Endothelial cell of umbilical vein (primary cell): ENCODE measurements at regions not wholly inside any gene's neighbourhood (a gene's known extent, or its start where the extent isn't known, plus 50 kb on each side); places are given as distances from the start of the nearest gene placed in this dataset.

Experiments
- BruUV-seq: library from RNA; stranded (reverse); fragments of 400-500 nt; replicated peaks from 2 replicates; lab custom pipeline; 2021; lab: Mats Ljungman, UMichigan
- CTCF ChIA-PET: fragments of 300-600, 350-600 bp; sonication (Branson Sonifier 250); formaldehyde crosslinking; loops from one replicate; lab custom pipeline; 2021; ENCODE audit warnings: antibody characterized with exemption, inconsistent platforms; lab: Charles Lee
- POLR2A ChIA-PET: fragments of 300-600, 350-600 bp; sonication (Branson Sonifier 250); formaldehyde crosslinking; loops from one replicate; lab custom pipeline; 2021; ENCODE audit warnings: antibody characterized with exemption, inconsistent platforms; lab: Charles Lee
- DNase-seq: peaks from one replicate; pipeline ENCODE4 v3.0.0-alpha.2; 2011; ENCODE audit warnings: low read depth, low spot score
- FAIRE-seq: peaks from 2 replicates; lab custom pipeline; 2011; peaks lifted over from hg19 to GRCh38; lab: Jason Lieb, UNC
- H2AFZ ChIP-seq: 2 replicates; pipeline ENCODE4 v1.6.0; 2012; ENCODE audit warnings: low read depth, low read length, control low read depth, inconsistent platforms
- H3K27ac ChIP-seq: 2 replicates; pipeline ENCODE4 v1.5.1; 2011; ENCODE audit warnings: low read depth, mild to moderate bottlenecking, control low read depth, low read length, moderate library complexity; ENCODE audit not compliant: insufficient read depth
- H3K27me3 ChIP-seq, 2 experiments: 2 replicates each; pipeline versions ENCODE4 v1.6.0 to v1.6.1; 2011; ENCODE audit warnings: low read length in 2 of 2, mixed read lengths in 1 of 2; ENCODE audit not compliant: control insufficient read depth in 2 of 2, insufficient read depth in 2 of 2
- H3K36me3 ChIP-seq, 2 experiments: 2 replicates in 1 of 2; 3 replicates in 1 of 2; pipeline ENCODE4 v1.5.1; 2011; ENCODE audit warnings: low read length in 2 of 2, mild to moderate bottlenecking in 1 of 2, moderate library complexity in 1 of 2; ENCODE audit not compliant: control insufficient read depth in 2 of 2, insufficient read depth in 2 of 2; ENCODE audit errors: extremely low read depth in 1 of 2
- H3K4me1 ChIP-seq: 3 replicates; pipeline ENCODE4 v1.5.1; 2011; ENCODE audit warnings: mild to moderate bottlenecking, low read length; ENCODE audit not compliant: control insufficient read depth, insufficient read depth; ENCODE audit errors: extremely low read depth
- H3K4me2 ChIP-seq: 2 replicates; pipeline ENCODE4 v1.6.1; 2011; ENCODE audit warnings: low read length, control low read depth, mixed read lengths; ENCODE audit not compliant: insufficient read depth
- H3K4me3 ChIP-seq, 3 experiments: fragments of 200-600 bp in 1 of 3; sonication (generic), shearing (Covaris generic) in 1 of 3; replicated peaks in 1 of 3; 2 replicates each; pipeline ENCODE4 v1.5.1; 2011 to 2016; ENCODE audit warnings: control low read depth in 3 of 3, low read length in 3 of 3, mild to moderate bottlenecking in 2 of 3, inconsistent platforms in 1 of 3, low read depth in 1 of 3, moderate library complexity in 1 of 3; ENCODE audit not compliant: insufficient read depth in 1 of 3
- H3K79me2 ChIP-seq: 2 replicates; pipeline ENCODE4 v1.6.0; 2012; ENCODE audit warnings: low read length, inconsistent platforms; ENCODE audit not compliant: control insufficient read depth, insufficient read depth
- H3K9ac ChIP-seq: replicated peaks from 2 replicates; pipeline ENCODE3; 2011; ENCODE audit warnings: low read length, control low read depth; ENCODE audit not compliant: insufficient read depth; ENCODE audit errors: extremely low read depth
- H3K9me1 ChIP-seq: replicated peaks from 3 replicates; pipeline ENCODE4 v1.6.0; 2011; ENCODE audit warnings: mild to moderate bottlenecking, low read length; ENCODE audit not compliant: control insufficient read depth, insufficient read depth; ENCODE audit errors: extremely low read depth
- H3K9me3 ChIP-seq: replicated peaks from 2 replicates; pipeline ENCODE4 v1.5.1; 2012; ENCODE audit warnings: low read length, inconsistent platforms; ENCODE audit not compliant: control insufficient read depth, insufficient read depth
- H4K20me1 ChIP-seq: replicated peaks from 2 replicates; pipeline ENCODE3; 2011; ENCODE audit warnings: mild to moderate bottlenecking, low read length; ENCODE audit not compliant: control insufficient read depth, insufficient read depth; ENCODE audit errors: extremely low read depth
- CTCF ChIP-seq, 2 donors: IDR thresholded peaks; 1 replicate in 1 of 2; 2 replicates in 1 of 2; pipeline ENCODE4 v1.5.1; 2011; ENCODE audit warnings: low read length in 2 of 2, mild to moderate bottlenecking in 2 of 2, moderate library complexity in 2 of 2, control low read depth in 1 of 2, inconsistent platforms in 1 of 2, low read depth in 1 of 2; ENCODE audit not compliant: insufficient read depth in 1 of 2; ENCODE audit errors: extremely low read depth in 1 of 2
- GATA2 ChIP-seq: IDR thresholded peaks from 2 replicates; pipeline ENCODE4 v1.7.0; 2011; ENCODE audit warnings: low read depth, mild to moderate bottlenecking, moderate library complexity, mixed read lengths, low read length; ENCODE audit not compliant: insufficient read length, insufficient read depth
- JUN ChIP-seq: IDR thresholded peaks from 2 replicates; pipeline ENCODE4 v1.6.1; 2011; ENCODE audit warnings: borderline replicate concordance, low read depth; ENCODE audit not compliant: insufficient read length, insufficient read depth
- MAX ChIP-seq: IDR thresholded peaks from 2 replicates; pipeline ENCODE4 v1.6.1; 2011; ENCODE audit not compliant: insufficient read depth, insufficient read length
- POLR2A ChIP-seq: IDR thresholded peaks from 2 replicates; pipeline ENCODE4 v1.6.1; 2012; ENCODE audit warnings: low read depth, mild to moderate bottlenecking, control low read depth, low read length
- POLR2AphosphoS5 ChIP-seq: IDR thresholded peaks from 2 replicates; pipeline ENCODE4 v1.6.1; 2012; ENCODE audit warnings: low read depth, mild to moderate bottlenecking, control low read depth, low read length, moderate library complexity; ENCODE audit not compliant: insufficient read depth
- dilution Hi-C: fragments of 300-500 bp; cut with MboI; formaldehyde crosslinking; loops from one replicate; pipeline ENCODE4 v1.15.0; 2019; ENCODE audit warnings: low sequenced_read_pairs; ENCODE audit not compliant: extremely low pct_ligation_motif_present
- intact Hi-C: fragments of 100-400 bp; cut with micrococcal nuclease; formaldehyde crosslinking; loops from one replicate; pipeline ENCODE4 v1.10.0; 2022

- POLR2A ChIA-PET, result no interaction called here
- no peak overlapping the region for H3K4me3 ChIP-seq
- dilution Hi-C loops (no loop called here), intact Hi-C loops (no loop called here)
- no peak overlapping the region for H3K27ac ChIP-seq
- TF ChIP-seq CTCF (IDR thresholded peaks at IDR 0.05; ENCODE audit: extremely low read depth in 1 of 2, insufficient read depth in 1 of 2, low read depth in 1 of 2, low read length in 2 of 2), result no peak
- TF ChIP-seq POLR2AphosphoS5, result no peak
- TF ChIP-seq GATA2, result no peak
- TF ChIP-seq MAX, result no peak
- no peak for TF ChIP-seq JUN
- no peak overlapping the region for H3K9ac ChIP-seq
- CTCF ChIA-PET, result no interaction called here
- FAIRE-seq, result no peak
- H3K4me2 ChIP-seq, result no peak overlapping the region
- H2AFZ ChIP-seq, result no peak overlapping the region
- H4K20me1 ChIP-seq, result no peaks in the 10 kb centered on the region
- H3K4me1 ChIP-seq, result no peaks in the 10 kb centered on the region
- no peaks in the 10 kb centered on the region for H3K9me1 ChIP-seq
- H3K27me3 ChIP-seq, result no peaks in the 10 kb centered on the region
- H3K79me2 ChIP-seq, result no peaks in the 10 kb centered on the region
- H3K36me3 ChIP-seq, result no peaks in the 10 kb centered on the region
- no peaks in the 10 kb centered on the region for H3K9me3 ChIP-seq
- no TSS peak for BruUV-seq
- no peak for DNase-seq
Measured at GRCh38 chr7:12056977-12057376, 154.1 kb upstream of the TMEM106B start.

- BruUV-seq, result no TSS peak
- DNase-seq (no peak), FAIRE-seq (no peak)
- CTCF ChIA-PET, result interaction anchor here (0.6 to 1.9 kb wide), 11 partner anchors 11 to 634 kb away, joined by 3 to 14 read pairs (median 3); no protein-coding TSS in a partner anchor
- no peak overlapping the region for H3K4me2 ChIP-seq
- H3K27ac ChIP-seq, result no peak overlapping the region
- H3K9me3 ChIP-seq, result no peaks in the 10 kb centered on the region
- H3K79me2 ChIP-seq, result no peaks in the 10 kb centered on the region
- no peaks in the 10 kb centered on the region for H3K36me3 ChIP-seq
- H4K20me1 ChIP-seq, result no peaks in the 10 kb centered on the region
- no peak overlapping the region for H3K9ac ChIP-seq
- H3K4me1 ChIP-seq, result no peaks in the 10 kb centered on the region
- POLR2A ChIA-PET, result no interaction called here
- H2AFZ ChIP-seq, result no peak overlapping the region
- no peak overlapping the region for H3K4me3 ChIP-seq
- H3K27me3 ChIP-seq, result no peaks in the 10 kb centered on the region
- dilution Hi-C loops, result no loop called here
- TF ChIP-seq POLR2A (no peak), CTCF (IDR thresholded peaks at IDR 0.05; ENCODE audit: extremely low read depth in 1 of 2, insufficient read depth in 1 of 2, low read depth in 1 of 2, low read length in 2 of 2) (peak; percentile 11 to 29)
- H3K9me1 ChIP-seq, result no peaks in the 10 kb centered on the region
- intact Hi-C loops, result no loop called here
Measured at GRCh38 chr7:12062062-12062461, 149.0 kb upstream of the TMEM106B start.
